ENCODE measurements at regions not wholly inside any gene's neighbourhood (a gene's known extent, or its start where the extent isn't known, plus 50 kb on each side); places are given as distances from the start of the nearest gene placed in this dataset.

- no peak for DNase-seq (ENCODE audit: low read depth)
- H3K4me3 ChIP-seq (ENCODE audit: low read length), result no peak overlapping the region
- TF ChIP-seq CTCF (conservative IDR thresholded peaks at IDR 0.05; ENCODE audit: low read depth, low read length), result no peak
These were observed 333.6 kb upstream of the UBE2E3 start for GRCh38 chr2:180646756-180647155.

GRCh38 chr2:180644709-180645108, 335.7 kb upstream of the UBE2E3 start:
- no peak overlapping the region for H3K4me3 ChIP-seq (ENCODE audit: low read length)
- no peak for DNase-seq (ENCODE audit: low read depth)
- TF ChIP-seq CTCF (conservative IDR thresholded peaks at IDR 0.05; ENCODE audit: low read depth, low read length), result no peak

- H3K4me3 ChIP-seq (ENCODE audit: low read length), result no peak overlapping the region
- no peak for TF ChIP-seq CTCF (conservative IDR thresholded peaks at IDR 0.05; ENCODE audit: low read depth, low read length)
- no peak for DNase-seq (ENCODE audit: low read depth)
These were observed 349.6 kb upstream of the UBE2E3 start for GRCh38 chr2:180630756-180631155.

GRCh38 chr2:180625006-180625844, 355.2 kb upstream of the UBE2E3 start:
- H3K4me3 ChIP-seq (ENCODE audit: low read length), result no peak overlapping the region
- no peak for TF ChIP-seq CTCF (conservative IDR thresholded peaks at IDR 0.05; ENCODE audit: low read depth, low read length)
- DNase-seq (ENCODE audit: low read depth), result peak; percentile 86

- H3K4me3 ChIP-seq (ENCODE audit: low read length), result no peak overlapping the region
- no peak for TF ChIP-seq CTCF (conservative IDR thresholded peaks at IDR 0.05; ENCODE audit: low read depth, low read length)
- DNase-seq (ENCODE audit: low read depth), result no peak
These were observed 358.2 kb upstream of the UBE2E3 start for GRCh38 chr2:180621941-180622918.

- no peak for TF ChIP-seq CTCF (conservative IDR thresholded peaks at IDR 0.05; ENCODE audit: low read depth, low read length)
These were observed 359.0 kb upstream of the UBE2E3 start for GRCh38 chr2:180621366-180621765.

More at GRCh38 chr2:180621366-180621765, 359.0 kb upstream of the UBE2E3 start:
- no peak overlapping the region for H3K4me3 ChIP-seq (ENCODE audit: low read length)
- DNase-seq (ENCODE audit: low read depth), result no peak

Data from retinal pigment epithelial cell (primary cell).